ENCODE measurements at regions not wholly inside any gene's neighbourhood (a gene's known extent, or its start where the extent isn't known, plus 50 kb on each side); places are given as distances from the start of the nearest gene placed in this dataset.

GRCh38 chr5:93130624-93131490 lies 450.2 kb downstream of the NR2F1-AS1 start:
- no peak overlapping the region for H3K4me3 ChIP-seq
- peaks cover 3% of the 10 kb centered on the region for H3K4me1 ChIP-seq (ENCODE audit: insufficient read depth)
- H3K9me3 ChIP-seq = no peaks in the 10 kb centered on the region
- no peak overlapping the region for H3K27ac ChIP-seq
- 64 to 83% (median 80%) methylated on average over 5 of the region's 5 CpGs for WGBS, 3 donors
- no peak for TF ChIP-seq EP300 (IDR thresholded peaks at IDR 0.05)
- no peak for TF ChIP-seq POLR2A (IDR thresholded peaks at IDR 0.05)
- no peak for TF ChIP-seq CTCF (IDR thresholded peaks at IDR 0.05)
- H3K27me3 ChIP-seq = no peaks in the 10 kb centered on the region
- no peak for DNase-seq
- no peaks in the 10 kb centered on the region for H3K36me3 ChIP-seq
- intact Hi-C loops (cut with DNase I) = no loop called here

- Histone ChIP-seq H3K4me1 (ENCODE audit: insufficient read depth) (peaks cover 3% of the 10 kb centered on the region), H3K36me3 (no peaks in the 10 kb centered on the region), H3K9me3 (no peaks in the 10 kb centered on the region), H3K4me3 (no peak overlapping the region), H3K27ac (no peak overlapping the region), H3K27me3 (no peaks in the 10 kb centered on the region)
- intact Hi-C loops (cut with DNase I) = no loop called here
- TF ChIP-seq EP300 (IDR thresholded peaks at IDR 0.05) (no peak), POLR2A (IDR thresholded peaks at IDR 0.05) (no peak), CTCF (IDR thresholded peaks at IDR 0.05) (no peak)
- DNase-seq = no peak
- WGBS, 3 donors = 16 to 38% (median 22%) methylated on average over 1 of the region's 1 CpG
Measured at GRCh38 chr5:93126634-93127033, 454.4 kb downstream of the NR2F1-AS1 start.

DNA sequence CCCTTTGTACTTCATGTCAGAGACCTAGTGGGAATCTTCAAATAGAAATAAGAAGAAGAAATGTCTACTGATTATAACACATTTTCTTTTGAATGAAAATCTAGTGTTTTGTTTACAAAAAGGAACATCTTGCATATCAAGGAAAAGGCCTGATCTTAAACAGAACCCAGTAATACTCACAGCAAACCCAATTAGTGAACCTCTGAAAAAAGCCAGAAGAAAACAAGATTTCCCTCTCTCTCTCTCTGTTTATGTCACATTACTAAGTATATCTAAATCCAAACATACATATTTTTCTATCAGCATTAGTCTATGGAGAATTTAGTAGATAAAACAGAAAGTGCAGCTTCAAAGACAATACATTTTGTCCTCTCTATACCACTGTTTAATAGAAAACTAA lies 457.9 kb downstream of the NR2F1-AS1 start:
- intact Hi-C loops (cut with DNase I) = no loop called here
- Histone ChIP-seq H3K4me3 (no peak overlapping the region), H3K27me3 (no peaks in the 10 kb centered on the region), H3K36me3 (no peaks in the 10 kb centered on the region), H3K4me1 (ENCODE audit: insufficient read depth) (peaks cover 6% of the 10 kb centered on the region), H3K27ac (no peak overlapping the region), H3K9me3 (no peaks in the 10 kb centered on the region)
- no peak for DNase-seq
- no peak for TF ChIP-seq POLR2A (IDR thresholded peaks at IDR 0.05)
- TF ChIP-seq EP300 (IDR thresholded peaks at IDR 0.05) = no peak
- no peak for TF ChIP-seq CTCF (IDR thresholded peaks at IDR 0.05)

DNA sequence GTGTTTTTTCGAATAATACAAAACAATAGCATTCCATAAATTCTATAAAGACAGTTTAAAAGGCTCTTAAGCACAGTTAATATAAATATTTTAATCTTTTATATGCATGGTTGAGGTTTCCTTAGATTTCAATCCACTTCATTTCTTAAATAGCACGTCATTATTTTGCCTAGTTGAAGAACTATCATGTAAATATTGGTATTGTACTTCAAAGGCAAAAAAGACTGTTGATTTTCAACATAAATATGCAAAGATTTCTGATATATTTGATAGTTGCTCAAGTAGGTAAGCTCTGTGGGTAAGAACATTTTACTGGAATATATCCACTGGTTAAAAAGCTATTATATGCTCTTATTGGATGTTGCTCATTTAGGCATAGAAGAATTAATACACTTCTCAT lies 458.6 kb downstream of the NR2F1-AS1 start:
- Histone ChIP-seq H3K36me3 (no peaks in the 10 kb centered on the region), H3K27ac (no peak overlapping the region), H3K4me1 (ENCODE audit: insufficient read depth) (peaks cover 4% of the 10 kb centered on the region), H3K27me3 (no peaks in the 10 kb centered on the region), H3K9me3 (no peaks in the 10 kb centered on the region), H3K4me3 (no peak overlapping the region)
- TF ChIP-seq EP300 (IDR thresholded peaks at IDR 0.05) = no peak
- TF ChIP-seq POLR2A (IDR thresholded peaks at IDR 0.05) = no peak
- TF ChIP-seq CTCF (IDR thresholded peaks at IDR 0.05) = no peak
- intact Hi-C loops (cut with DNase I) = no loop called here
- WGBS, 3 donors = 36 to 68% (median 56%) methylated on average over 2 of the region's 2 CpGs
- no peak for DNase-seq
